ENCODE measurements at regions not wholly inside any gene's neighbourhood (a gene's known extent, or its start where the extent isn't known, plus 50 kb on each side); places are given as distances from the start of the nearest gene placed in this dataset.

DNA sequence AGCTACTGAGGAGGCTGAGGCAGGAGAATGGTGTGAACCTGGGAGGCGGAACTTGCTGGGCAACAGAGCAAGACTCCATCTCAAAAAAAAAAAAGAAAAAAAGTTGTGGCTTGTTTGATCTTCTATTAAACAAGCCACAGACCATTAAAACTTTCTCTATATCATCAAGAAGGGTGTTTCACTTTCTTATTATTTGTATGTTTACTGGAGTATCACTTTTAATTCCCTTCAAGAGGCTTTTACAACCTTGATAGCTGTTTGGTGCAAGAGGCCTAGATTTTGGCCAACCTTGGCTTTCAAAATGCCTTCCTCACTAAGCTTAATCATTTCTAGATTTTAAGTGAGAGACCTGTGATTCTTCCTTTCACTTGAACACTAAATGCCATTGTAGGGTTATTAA is 339.1 kb downstream of the TSN start:
- ChIA-PET POLR2A (no interaction called here), CTCF (no interaction called here)
- no peak for DNase-seq (ENCODE audit: extremely low spot score)
- TF ChIP-seq SP1 (IDR thresholded peaks at IDR 0.05): no peak
- no peak for TF ChIP-seq BHLHE40 (IDR thresholded peaks at IDR 0.05; ENCODE audit: borderline replicate concordance)
- no peak for TF ChIP-seq FOXK2 (IDR thresholded peaks at IDR 0.05)
- no peak for TF ChIP-seq FOXA1 (IDR thresholded peaks at IDR 0.05)
- TF ChIP-seq, protein P1, sequence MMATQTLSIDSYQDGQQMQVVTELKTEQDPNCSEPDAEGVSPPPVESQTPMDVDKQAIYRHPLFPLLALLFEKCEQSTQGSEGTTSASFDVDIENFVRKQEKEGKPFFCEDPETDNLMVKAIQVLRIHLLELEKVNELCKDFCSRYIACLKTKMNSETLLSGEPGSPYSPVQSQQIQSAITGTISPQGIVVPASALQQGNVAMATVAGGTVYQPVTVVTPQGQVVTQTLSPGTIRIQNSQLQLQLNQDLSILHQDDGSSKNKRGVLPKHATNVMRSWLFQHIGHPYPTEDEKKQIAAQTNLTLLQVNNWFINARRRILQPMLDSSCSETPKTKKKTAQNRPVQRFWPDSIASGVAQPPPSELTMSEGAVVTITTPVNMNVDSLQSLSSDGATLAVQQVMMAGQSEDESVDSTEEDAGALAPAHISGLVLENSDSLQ (IDR thresholded peaks at IDR 0.05): no peak
- TF ChIP-seq ZNF384 (IDR thresholded peaks at IDR 0.05): no peak
- TF ChIP-seq SUZ12 (IDR thresholded peaks at IDR 0.05): no peak
- no peak for TF ChIP-seq ELF4 (IDR thresholded peaks at IDR 0.05)

- ChIA-PET CTCF (no interaction called here), POLR2A (no interaction called here)
- no peak for DNase-seq (ENCODE audit: extremely low spot score)
- TF ChIP-seq NFRKB (IDR thresholded peaks at IDR 0.05) (no peak), BHLHE40 (IDR thresholded peaks at IDR 0.05; ENCODE audit: borderline replicate concordance) (no peak), ZNF384 (IDR thresholded peaks at IDR 0.05) (no peak), FOXK2 (IDR thresholded peaks at IDR 0.05) (no peak), TARDBP (IDR thresholded peaks at IDR 0.05) (no peak), ELF4 (IDR thresholded peaks at IDR 0.05) (no peak)
- TF ChIP-seq, protein P1 (IDR thresholded peaks at IDR 0.05): no peak
Measured at GRCh38 chr2:122096761-122097160, 341.3 kb downstream of the TSN start.

GRCh38 chr2:122098306-122098705 is 342.9 kb downstream of the TSN start:
- TF ChIP-seq BHLHE40 (IDR thresholded peaks at IDR 0.05; ENCODE audit: borderline replicate concordance) (no peak), SUZ12 (IDR thresholded peaks at IDR 0.05) (no peak), NFRKB (IDR thresholded peaks at IDR 0.05) (no peak), ARNT (IDR thresholded peaks at IDR 0.05) (no peak), ELF4 (IDR thresholded peaks at IDR 0.05) (no peak), HDGF (IDR thresholded peaks at IDR 0.05; ENCODE audit: borderline replicate concordance) (no peak), ZNF384 (IDR thresholded peaks at IDR 0.05) (no peak), L3MBTL2 (conservative IDR thresholded peaks at IDR 0.05) (no peak), CTBP1 (IDR thresholded peaks at IDR 0.05; ENCODE audit: borderline replicate concordance) (no peak), FOXM1 (IDR thresholded peaks at IDR 0.05; ENCODE audit: borderline replicate concordance) (no peak), FOXA1 (IDR thresholded peaks at IDR 0.05) (no peak)
- TF ChIP-seq, protein P1 (IDR thresholded peaks at IDR 0.05): no peak
- DNase-seq (ENCODE audit: extremely low spot score): no peak
- ChIA-PET CTCF (no interaction called here), POLR2A (no interaction called here)

DNA sequence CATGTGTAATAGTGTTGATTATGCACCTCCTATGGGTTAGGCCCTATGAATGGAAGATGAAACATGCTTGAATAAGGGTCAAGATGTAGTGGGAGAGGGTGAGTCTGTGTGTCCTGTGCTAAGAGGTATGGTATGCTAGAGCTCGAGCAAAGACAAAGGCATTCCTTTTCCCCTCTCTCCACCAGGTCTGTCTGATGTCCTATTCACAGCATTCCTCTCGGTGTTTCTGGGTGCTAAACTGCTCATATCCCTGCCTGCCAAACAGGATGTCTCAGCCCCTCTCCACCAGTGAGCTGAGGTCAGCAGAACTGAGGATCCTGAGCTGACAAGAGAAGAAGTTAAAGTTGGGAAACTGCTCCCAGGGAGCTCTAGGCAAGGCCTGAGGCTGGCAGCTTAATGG is 344.9 kb downstream of the TSN start:
- DNase-seq (ENCODE audit: extremely low spot score): no peak
- CTCF ChIA-PET: no interaction called here
- TF ChIP-seq CTBP1 (IDR thresholded peaks at IDR 0.05; ENCODE audit: borderline replicate concordance) (no peak), HDGF (IDR thresholded peaks at IDR 0.05; ENCODE audit: borderline replicate concordance) (no peak)
- POLR2A ChIA-PET: no interaction called here

DNA sequence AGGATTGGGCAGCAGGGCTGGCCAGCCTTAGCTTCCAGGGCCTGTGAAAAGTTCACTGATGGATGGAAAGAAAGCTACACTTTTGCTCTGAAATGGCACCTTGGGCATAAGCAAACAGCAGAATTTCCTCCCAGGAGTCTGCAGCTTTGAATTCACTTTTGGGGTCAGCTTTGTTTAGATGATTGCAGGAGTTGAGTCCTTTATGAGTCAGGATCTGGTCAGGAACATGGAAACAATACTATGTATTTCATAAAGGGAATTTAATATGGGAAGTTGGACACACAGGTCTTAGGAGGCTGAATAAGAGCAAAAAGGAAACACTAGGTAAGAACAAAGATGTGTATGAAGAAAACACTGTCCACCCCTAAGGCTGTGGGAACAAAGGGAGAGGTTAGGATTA is 345.3 kb downstream of the TSN start:
- DNase-seq (ENCODE audit: extremely low spot score): no peak
- ChIA-PET CTCF (no interaction called here), POLR2A (no interaction called here)
- no peak for TF ChIP-seq NFRKB (IDR thresholded peaks at IDR 0.05)
- no peak for TF ChIP-seq SP1 (IDR thresholded peaks at IDR 0.05)
- TF ChIP-seq ARNT (IDR thresholded peaks at IDR 0.05): no peak
- TF ChIP-seq ZNF384 (IDR thresholded peaks at IDR 0.05): no peak
- no peak for TF ChIP-seq CTBP1 (IDR thresholded peaks at IDR 0.05; ENCODE audit: borderline replicate concordance)
- no peak for TF ChIP-seq FOXK2 (IDR thresholded peaks at IDR 0.05)
- no peak for TF ChIP-seq TARDBP (IDR thresholded peaks at IDR 0.05)
- no peak for TF ChIP-seq HDGF (IDR thresholded peaks at IDR 0.05; ENCODE audit: borderline replicate concordance)
- TF ChIP-seq, protein P1 (IDR thresholded peaks at IDR 0.05): no peak
- TF ChIP-seq FOXM1 (IDR thresholded peaks at IDR 0.05; ENCODE audit: borderline replicate concordance): no peak
- TF ChIP-seq ELF4 (IDR thresholded peaks at IDR 0.05): no peak
- no peak for TF ChIP-seq LEF1 (IDR thresholded peaks at IDR 0.05; ENCODE audit: borderline replicate concordance)
- no peak for TF ChIP-seq SUZ12 (IDR thresholded peaks at IDR 0.05)
- no peak for TF ChIP-seq BHLHE40 (IDR thresholded peaks at IDR 0.05; ENCODE audit: borderline replicate concordance)
- no peak for TF ChIP-seq FOXA1 (IDR thresholded peaks at IDR 0.05)
- no peak for TF ChIP-seq L3MBTL2 (conservative IDR thresholded peaks at IDR 0.05)

- POLR2A ChIA-PET: no interaction called here
- DNase-seq (ENCODE audit: extremely low spot score): no peak
- no peak for TF ChIP-seq LEF1 (IDR thresholded peaks at IDR 0.05; ENCODE audit: borderline replicate concordance)
- TF ChIP-seq FOXK2 (IDR thresholded peaks at IDR 0.05): no peak
- no peak for TF ChIP-seq CTBP1 (IDR thresholded peaks at IDR 0.05; ENCODE audit: borderline replicate concordance)
- TF ChIP-seq, protein P1 (IDR thresholded peaks at IDR 0.05): no peak
- no peak for TF ChIP-seq HDGF (IDR thresholded peaks at IDR 0.05; ENCODE audit: borderline replicate concordance)
- no peak for TF ChIP-seq NFRKB (IDR thresholded peaks at IDR 0.05)
- no peak for TF ChIP-seq L3MBTL2 (conservative IDR thresholded peaks at IDR 0.05)
- TF ChIP-seq BHLHE40 (IDR thresholded peaks at IDR 0.05; ENCODE audit: borderline replicate concordance): no peak
- no peak for TF ChIP-seq ELF4 (IDR thresholded peaks at IDR 0.05)
- TF ChIP-seq SUZ12 (IDR thresholded peaks at IDR 0.05): no peak
- TF ChIP-seq FOXA1 (IDR thresholded peaks at IDR 0.05): no peak
- CTCF ChIA-PET: no interaction called here
Measured at GRCh38 chr2:122101319-122101718, 345.9 kb downstream of the TSN start.

Data from HEK293T (cell line).